T-helper 17 cell (primary cell): ENCODE measurements at regions not wholly inside any gene's neighbourhood (a gene's known extent, or its start where the extent isn't known, plus 50 kb on each side); places are given as distances from the start of the nearest gene placed in this dataset.
A peak's percentile ranks its signal among the peaks of the same experiment; 100 is the strongest.
"Not testable (repeated sequence)": the region's sequence is repeated elsewhere in the genome, so short reads cannot be mapped to it uniquely, and the experiment has no call there.

ENCODE experiments used
- ATAC-seq: fragments of 150-1000 bp; cut with Tn5 transposase; 2 replicates; pipeline ENCODE4 v1.10.0; 2021; ENCODE audit warnings: mild to moderate bottlenecking, moderate library complexity
- DNase-seq, 3 donors: peaks; one replicate each; pipeline versions ENCODE4 v3.0.0 to v3.0.0-alpha.2; 2020 to 2021
- H3K9me3 ChIP-seq: one replicate; pipeline ENCODE4 v1.7.0; 2013; ENCODE audit warnings: low read length, mild to moderate bottlenecking; ENCODE audit not compliant: control insufficient read depth, poor library complexity, severe bottlenecking
- H3K27ac Mint-ChIP-seq: one replicate; pipeline ENCODE4 v1.8.0; 2022; ENCODE audit warnings: mild to moderate bottlenecking, moderate library complexity, mixed read lengths
- H3K27me3 Mint-ChIP-seq: one replicate; pipeline ENCODE4 v1.8.0; 2022; ENCODE audit warnings: mixed read lengths
- H3K36me3 Mint-ChIP-seq: one replicate; pipeline ENCODE4 v1.8.0; 2022; ENCODE audit warnings: low read depth, mixed read lengths
- H3K4me1 Mint-ChIP-seq: one replicate; pipeline ENCODE4 v1.8.0; 2022; ENCODE audit warnings: mild to moderate bottlenecking, mixed read lengths
- H3K4me3 Mint-ChIP-seq: one replicate; pipeline ENCODE4 v1.8.0; 2022; ENCODE audit warnings: mild to moderate bottlenecking, moderate library complexity, mixed read lengths

DNA sequence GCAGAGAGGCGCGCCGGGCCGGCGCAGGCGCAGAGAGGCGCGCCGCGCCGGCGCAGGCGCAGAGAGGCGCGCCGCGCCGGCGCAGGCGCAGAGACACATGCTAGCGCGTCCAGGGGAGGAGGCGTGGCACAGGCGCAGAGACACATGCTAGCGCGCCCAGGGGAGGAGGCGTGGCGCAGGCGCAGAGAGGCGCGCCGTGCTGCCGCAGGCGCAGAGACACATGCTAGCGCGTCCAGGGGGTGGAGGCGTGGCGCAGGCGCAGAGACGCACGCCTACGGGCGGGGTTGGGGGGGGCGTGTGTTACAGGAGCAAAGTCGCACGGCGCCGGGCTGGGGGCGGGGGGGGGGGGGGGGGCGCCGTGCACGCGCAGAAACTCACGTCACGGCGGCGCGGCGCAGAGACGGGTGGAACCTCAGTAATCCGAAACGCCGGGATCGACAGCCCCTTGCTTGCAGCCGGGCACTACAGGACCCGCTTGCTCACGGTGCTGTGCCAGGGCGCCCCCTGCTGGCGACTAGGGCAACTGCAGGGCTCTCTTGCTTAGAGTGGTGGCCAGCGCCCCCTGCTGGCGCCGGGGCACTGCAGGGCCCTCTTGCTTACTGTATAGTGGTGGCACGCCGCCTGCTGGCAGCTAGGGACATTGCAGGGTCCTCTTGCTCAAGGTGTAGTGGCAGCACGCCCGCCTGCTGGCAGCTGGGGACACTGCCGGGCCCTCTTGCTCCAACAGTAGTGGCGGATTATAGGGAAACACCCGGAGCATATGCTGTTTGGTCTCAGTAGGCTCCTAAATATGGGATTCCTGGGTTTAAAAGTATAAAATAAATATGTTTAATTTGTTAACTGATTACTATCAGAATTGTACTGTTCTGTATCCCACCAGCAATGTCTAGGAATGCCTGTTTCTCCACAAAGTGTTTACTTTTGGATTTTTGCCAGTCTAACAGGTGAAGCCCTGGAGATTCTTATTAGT, 269.9 kb downstream of the OR4F29 start:
- peak; percentile 35 to 56 (median 53) for DNase-seq
- not testable (repeated sequence) for H3K27me3 Mint-ChIP-seq, H3K27ac Mint-ChIP-seq, ATAC-seq, H3K4me1 Mint-ChIP-seq, H3K9me3 ChIP-seq, H3K36me3 Mint-ChIP-seq
- H3K4me3 Mint-ChIP-seq = peak overlapping the region; percentile 25

DNA sequence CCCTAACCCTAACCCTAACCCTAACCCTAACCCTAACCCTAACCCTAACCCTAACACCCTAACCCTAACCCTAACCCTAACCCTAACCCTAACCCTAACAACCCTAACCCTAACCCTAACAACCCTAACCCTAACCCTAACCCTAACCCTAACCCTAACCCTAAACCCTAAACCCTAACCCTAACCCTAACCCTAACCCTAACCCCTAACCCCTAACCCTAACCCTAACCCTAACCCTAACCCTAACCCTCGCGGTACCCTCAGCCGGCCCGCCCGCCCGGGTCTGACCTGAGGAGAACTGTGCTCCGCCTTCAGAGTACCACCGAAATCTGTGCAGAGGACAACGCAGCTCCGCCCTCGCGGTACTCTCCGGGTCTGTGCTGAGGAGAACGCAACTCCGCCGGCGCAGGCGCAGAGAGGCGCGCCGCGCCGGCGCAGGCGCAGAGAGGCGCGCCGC, 270.7 kb downstream of the OR4F29 start:
- H3K27me3 Mint-ChIP-seq, H3K9me3 ChIP-seq, H3K4me3 Mint-ChIP-seq, ATAC-seq, H3K36me3 Mint-ChIP-seq, DNase-seq, H3K27ac Mint-ChIP-seq, H3K4me1 Mint-ChIP-seq: not testable (repeated sequence)

DNA sequence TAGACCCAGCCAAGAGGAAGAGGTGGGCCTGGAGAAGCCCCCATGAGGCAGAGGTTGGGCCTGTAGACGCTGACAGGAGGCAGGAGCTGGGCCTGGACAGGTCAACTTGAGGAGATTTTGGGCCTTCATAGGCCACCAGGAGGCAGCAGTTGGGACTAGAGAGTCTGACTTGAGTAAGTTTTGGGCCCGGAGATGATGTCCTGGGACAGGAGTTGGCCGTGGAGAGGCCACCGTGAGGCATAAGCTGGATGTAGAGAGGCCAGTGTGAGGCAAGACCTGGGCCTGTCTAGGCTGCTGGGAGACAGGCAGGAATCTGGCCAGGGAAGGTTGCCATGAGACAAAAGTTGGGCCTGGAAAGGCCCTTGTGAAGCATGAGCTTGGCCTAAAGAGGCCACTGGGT, 312.6 kb downstream of the OR4F29 start:
- not testable (repeated sequence) for DNase-seq, H3K27me3 Mint-ChIP-seq, H3K4me3 Mint-ChIP-seq, ATAC-seq, H3K36me3 Mint-ChIP-seq, H3K4me1 Mint-ChIP-seq, H3K27ac Mint-ChIP-seq, H3K9me3 ChIP-seq

DNA sequence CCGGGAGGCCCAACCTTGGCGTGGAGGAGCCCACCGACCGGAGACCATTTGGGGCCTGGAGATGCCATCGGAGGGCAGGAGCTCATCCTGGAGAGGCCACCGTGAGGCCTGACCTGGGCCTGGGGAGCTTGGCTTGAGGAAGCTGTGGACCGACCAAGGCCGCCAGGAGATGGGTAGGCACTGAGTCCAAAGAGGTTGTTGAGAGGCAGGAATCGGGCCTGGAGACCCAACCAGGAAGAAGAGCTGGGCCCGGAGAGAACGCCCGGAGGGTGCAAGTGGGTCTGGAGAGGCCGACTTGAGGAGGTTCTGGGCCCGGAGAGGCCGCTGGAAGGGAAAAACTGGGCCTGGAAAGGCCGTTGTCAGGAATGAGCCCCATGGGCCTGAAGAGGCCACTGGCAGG, 313.8 kb downstream of the OR4F29 start:
- not testable (repeated sequence) for H3K9me3 ChIP-seq, H3K36me3 Mint-ChIP-seq, H3K27me3 Mint-ChIP-seq, H3K27ac Mint-ChIP-seq, DNase-seq, H3K4me1 Mint-ChIP-seq, H3K4me3 Mint-ChIP-seq, ATAC-seq

DNA sequence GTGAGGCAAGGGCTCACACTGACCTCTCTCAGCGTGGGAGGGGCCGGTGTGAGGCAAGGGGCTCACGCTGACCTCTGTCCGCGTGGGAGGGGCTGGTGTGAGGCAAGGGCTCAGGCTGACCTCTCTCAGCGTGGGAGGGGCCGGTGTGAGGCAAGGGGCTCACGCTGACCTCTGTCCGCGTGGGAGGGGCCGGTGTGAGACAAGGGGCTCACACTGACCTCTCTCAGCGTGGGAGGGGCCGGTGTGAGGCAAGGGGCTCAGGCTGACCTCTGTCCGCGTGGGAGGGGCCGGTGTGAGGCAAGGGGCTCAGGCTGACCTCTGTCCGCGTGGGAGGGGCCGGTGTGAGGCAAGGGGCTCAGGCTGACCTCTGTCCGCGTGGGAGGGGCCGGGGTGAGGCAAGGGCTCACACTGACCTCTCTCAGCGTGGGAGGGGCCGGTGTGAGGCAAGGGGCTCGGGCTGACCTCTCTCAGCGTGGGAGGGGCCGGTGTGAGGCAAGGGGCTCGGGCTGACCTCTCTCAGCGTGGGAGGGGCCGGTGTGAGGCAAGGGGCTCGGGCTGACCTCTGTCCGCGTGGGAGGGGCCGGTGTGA, 315.0 kb downstream of the OR4F29 start:
- not testable (repeated sequence) for ATAC-seq, H3K9me3 ChIP-seq, H3K27ac Mint-ChIP-seq, H3K36me3 Mint-ChIP-seq, H3K4me1 Mint-ChIP-seq, H3K27me3 Mint-ChIP-seq, DNase-seq, H3K4me3 Mint-ChIP-seq

DNA sequence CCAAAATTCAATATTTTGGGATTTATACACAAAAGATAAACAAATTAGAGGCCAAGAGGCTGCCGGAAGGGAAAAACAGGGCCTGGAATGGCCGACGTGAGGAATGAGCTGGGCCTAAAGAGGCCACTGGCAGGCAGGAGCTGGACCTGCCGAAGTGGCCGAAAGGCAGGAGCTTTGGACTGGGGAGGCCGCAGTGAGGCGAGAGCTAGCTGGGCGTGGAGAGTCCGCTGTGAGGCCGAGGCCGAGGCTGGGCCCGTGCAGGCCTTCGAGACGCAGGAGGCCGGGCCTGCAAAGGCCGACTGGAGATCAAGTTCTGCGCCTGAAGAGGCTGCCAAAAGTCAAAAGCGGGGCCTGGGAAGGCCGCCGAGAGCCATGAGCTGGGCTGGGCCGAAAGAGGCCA, 316.5 kb downstream of the OR4F29 start:
- not testable (repeated sequence) for H3K4me1 Mint-ChIP-seq, ATAC-seq, H3K27me3 Mint-ChIP-seq, H3K36me3 Mint-ChIP-seq, H3K27ac Mint-ChIP-seq, H3K9me3 ChIP-seq, H3K4me3 Mint-ChIP-seq
- DNase-seq = peak in 1 of 3 donors; percentile 9

DNA sequence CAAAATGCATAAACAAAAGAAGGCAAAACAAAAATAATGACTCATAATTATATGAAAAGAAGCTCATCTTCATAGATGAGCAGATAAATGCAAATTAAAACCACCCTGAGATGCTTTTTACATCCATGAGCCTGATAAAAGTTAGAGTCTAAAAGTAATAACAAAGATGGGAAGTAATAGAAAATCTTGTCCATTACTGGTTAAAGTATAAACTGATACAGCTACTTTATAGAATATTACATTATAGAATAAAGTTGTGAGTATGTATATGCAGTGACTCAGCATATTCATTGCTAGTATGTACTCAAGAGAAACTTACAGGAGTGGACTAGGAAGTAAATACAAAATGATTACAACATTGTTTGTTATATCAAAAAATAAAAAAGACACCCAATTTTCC, 333.0 kb downstream of the OR4F29 start:
- H3K27ac Mint-ChIP-seq, H3K9me3 ChIP-seq, H3K4me1 Mint-ChIP-seq, H3K4me3 Mint-ChIP-seq, ATAC-seq, DNase-seq, H3K27me3 Mint-ChIP-seq, H3K36me3 Mint-ChIP-seq: not testable (repeated sequence)

DNA sequence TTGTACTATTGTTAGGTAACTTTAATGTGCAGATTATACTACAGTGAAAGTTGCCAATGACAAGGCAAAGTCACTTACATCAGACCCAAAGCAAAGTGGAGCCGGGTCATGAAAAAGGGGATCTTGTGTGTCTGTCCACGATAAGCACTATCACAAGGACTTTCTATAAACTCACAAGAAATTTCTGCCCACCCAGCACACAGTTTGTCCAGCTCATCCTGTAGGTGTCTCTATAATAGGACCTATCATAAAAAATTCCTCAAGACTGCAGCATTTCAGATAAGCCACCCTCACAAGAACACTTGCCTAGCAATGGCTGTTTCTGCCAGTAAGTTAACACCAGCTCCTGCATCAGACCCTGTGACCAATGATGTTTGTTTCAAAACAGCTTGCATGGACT, 335.9 kb downstream of the OR4F29 start:
- ATAC-seq, H3K9me3 ChIP-seq, H3K4me1 Mint-ChIP-seq, H3K27me3 Mint-ChIP-seq, DNase-seq, H3K4me3 Mint-ChIP-seq, H3K36me3 Mint-ChIP-seq, H3K27ac Mint-ChIP-seq: not testable (repeated sequence)

DNA sequence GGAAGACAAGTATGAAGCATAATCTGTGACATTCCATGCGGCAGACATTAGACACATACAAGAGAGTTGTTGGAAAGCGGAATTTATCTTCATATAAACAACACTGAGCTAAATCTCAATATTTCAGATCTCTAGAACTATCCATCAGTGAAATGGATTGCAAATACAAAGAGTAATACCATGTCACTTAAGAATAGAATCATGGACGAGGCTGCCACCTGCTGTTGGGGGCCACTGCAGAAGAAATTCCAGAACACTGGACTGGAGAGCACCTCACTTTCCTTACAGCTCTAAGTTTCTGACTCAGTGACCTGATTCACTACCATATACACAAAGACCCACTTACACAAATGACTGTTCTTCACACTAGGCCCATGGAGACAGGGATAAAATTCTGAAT, 346.7 kb downstream of the OR4F29 start:
- ATAC-seq, H3K27ac Mint-ChIP-seq, H3K27me3 Mint-ChIP-seq, H3K4me1 Mint-ChIP-seq, H3K9me3 ChIP-seq, H3K36me3 Mint-ChIP-seq, H3K4me3 Mint-ChIP-seq, DNase-seq: not testable (repeated sequence)

DNA sequence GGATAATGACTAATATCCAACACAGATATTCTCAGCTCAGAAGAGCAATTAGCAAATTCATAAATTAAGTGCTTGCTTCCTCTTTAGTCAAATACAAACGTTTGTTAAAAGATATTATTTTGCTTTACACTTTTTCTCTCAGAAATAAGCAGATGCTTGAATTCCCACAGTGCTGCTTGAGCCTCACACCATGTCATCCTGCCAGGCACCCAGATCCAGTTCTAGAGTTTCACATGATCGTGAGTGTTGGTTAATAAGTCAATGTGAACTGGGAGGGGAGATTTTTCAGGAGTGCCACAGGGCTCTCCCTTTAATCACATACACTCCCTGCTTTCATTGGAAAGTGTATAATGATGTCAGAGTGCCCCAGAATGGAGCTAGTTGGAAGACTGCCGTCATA, 352.0 kb downstream of the OR4F29 start:
- not testable (repeated sequence) for H3K27ac Mint-ChIP-seq, H3K36me3 Mint-ChIP-seq, DNase-seq, H3K4me3 Mint-ChIP-seq, H3K27me3 Mint-ChIP-seq, ATAC-seq, H3K9me3 ChIP-seq, H3K4me1 Mint-ChIP-seq

DNA sequence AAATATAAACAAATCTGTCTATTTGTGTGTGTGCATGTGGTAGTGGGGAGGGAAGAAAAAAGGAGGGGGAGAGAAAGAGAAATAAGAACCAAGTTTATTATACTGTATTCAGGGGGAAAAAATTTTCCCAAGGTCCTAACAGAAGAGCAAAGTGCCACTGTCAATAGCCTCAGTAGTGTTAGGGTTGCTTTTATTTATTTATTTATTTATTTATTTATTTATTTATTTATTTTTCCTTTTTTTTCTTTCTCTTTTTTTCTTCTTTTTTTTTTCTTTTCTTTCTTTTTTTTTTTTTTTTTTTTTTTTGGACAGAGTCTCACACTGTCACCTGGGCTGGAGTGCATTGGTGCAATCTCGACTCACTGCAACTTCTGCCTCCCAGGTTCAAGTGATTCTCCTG, 352.7 kb downstream of the OR4F29 start:
- not testable (repeated sequence) for H3K36me3 Mint-ChIP-seq

DNA sequence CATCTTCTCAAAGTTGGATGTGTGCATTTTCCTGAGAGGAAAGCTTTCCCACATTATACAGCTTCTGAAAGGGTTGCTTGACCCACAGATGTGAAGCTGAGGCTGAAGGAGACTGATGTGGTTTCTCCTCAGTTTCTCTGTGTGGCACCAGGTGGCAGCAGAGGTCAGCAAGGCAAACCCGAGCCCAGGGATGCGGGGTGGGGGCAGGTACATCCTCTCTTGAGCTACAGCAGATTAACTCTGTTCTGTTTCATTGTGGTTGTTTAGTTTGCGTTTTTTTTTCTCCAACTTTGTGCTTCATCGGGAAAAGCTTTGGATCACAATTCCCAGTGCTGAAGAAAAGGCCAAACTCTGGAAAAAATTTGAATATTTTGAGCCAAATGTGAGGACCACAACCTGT, 360.2 kb downstream of the OR4F29 start:
- H3K36me3 Mint-ChIP-seq, H3K27ac Mint-ChIP-seq, H3K4me1 Mint-ChIP-seq, H3K27me3 Mint-ChIP-seq, DNase-seq, H3K4me3 Mint-ChIP-seq, ATAC-seq, H3K9me3 ChIP-seq: not testable (repeated sequence)

More for the DNA sequence above, 352.7 kb downstream of the OR4F29 start:
- H3K9me3 ChIP-seq, H3K27me3 Mint-ChIP-seq, H3K4me3 Mint-ChIP-seq, H3K4me1 Mint-ChIP-seq, ATAC-seq, DNase-seq, H3K27ac Mint-ChIP-seq: not testable (repeated sequence)

DNA sequence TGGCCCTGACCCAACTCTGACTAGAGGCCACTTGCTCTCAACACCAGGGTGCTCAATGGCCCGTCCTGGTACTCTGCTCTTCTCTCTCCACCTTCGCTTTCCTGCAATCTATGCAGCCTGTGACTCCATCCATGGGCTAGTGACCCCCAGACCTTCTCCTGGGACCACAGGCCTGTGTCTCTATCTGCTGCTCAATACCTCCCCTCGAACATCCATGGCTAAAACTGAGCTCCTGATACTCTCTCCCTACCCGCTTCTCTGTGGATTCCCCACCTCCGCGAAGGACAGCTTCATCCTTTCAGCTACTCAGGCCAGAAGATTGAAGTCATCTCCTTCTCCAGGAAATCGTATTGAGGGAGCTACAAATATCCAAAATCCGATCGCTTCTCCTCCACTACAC, 363.4 kb downstream of the OR4F29 start:
- H3K27ac Mint-ChIP-seq, H3K27me3 Mint-ChIP-seq, H3K4me1 Mint-ChIP-seq, H3K36me3 Mint-ChIP-seq, H3K4me3 Mint-ChIP-seq, ATAC-seq, DNase-seq, H3K9me3 ChIP-seq: not testable (repeated sequence)

DNA sequence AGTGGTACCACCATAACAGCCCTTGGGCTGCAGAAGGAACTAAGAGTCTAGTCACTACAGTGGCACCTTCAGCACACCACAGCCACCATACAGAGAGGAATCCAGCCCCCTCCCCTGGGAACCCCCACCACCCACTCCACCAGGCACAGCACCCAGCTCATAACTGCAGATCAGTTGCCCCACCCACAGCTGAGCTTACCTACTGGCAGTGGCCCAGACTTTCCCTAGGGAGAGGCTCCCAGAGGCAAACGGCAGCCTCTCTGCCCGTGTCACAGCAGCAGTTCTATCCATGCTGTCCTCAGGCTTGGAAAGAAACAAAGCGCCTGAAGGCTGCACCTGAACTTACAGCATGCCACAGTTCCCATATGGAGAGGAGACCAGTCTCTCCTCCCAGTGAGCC, 372.3 kb downstream of the OR4F29 start:
- not testable (repeated sequence) for DNase-seq, H3K36me3 Mint-ChIP-seq, ATAC-seq, H3K27me3 Mint-ChIP-seq, H3K27ac Mint-ChIP-seq, H3K4me1 Mint-ChIP-seq, H3K9me3 ChIP-seq, H3K4me3 Mint-ChIP-seq
